K562 (cell line): ENCODE measurements at regions not wholly inside any gene's neighbourhood (a gene's known extent, or its start where the extent isn't known, plus 50 kb on each side); places are given as distances from the start of the nearest gene placed in this dataset.

Experiments used
- BRD4 ChIP-seq: fragments of 200-600 bp; sonication (generic); IDR thresholded peaks from 2 replicates; pipeline ENCODE4 v1.6.1; 2017; ENCODE audit warnings: inconsistent platforms
- IFI16 ChIP-seq: fragments of 250-450 bp; sonication (Bioruptor Pico); IDR thresholded peaks from 2 replicates; pipeline ENCODE4 v2.1.2; 2022; ENCODE audit warnings: mild to moderate bottlenecking, inconsistent platforms
- MAFK ChIP-seq: IDR thresholded peaks from 2 replicates; pipeline ENCODE4 v1.6.1; 2011; ENCODE audit warnings: low read length, improper control_type of control experiment
- PURB ChIP-seq: sonication (generic); formaldehyde crosslinking; IDR thresholded peaks from 2 replicates; pipeline ENCODE4 v1.9.0; 2021; ENCODE audit warnings: low read depth, mild to moderate bottlenecking, missing genetic modification reagents
- SIRT6 ChIP-seq: IDR thresholded peaks from one replicate; pipeline ENCODE4 v1.6.1; 2012; ENCODE audit warnings: low read depth, mild to moderate bottlenecking, control low read depth, inconsistent platforms, low read length, moderate library complexity
- SIX5 ChIP-seq, 2 experiments: IDR thresholded peaks; 2 replicates each; pipeline ENCODE4 v1.6.1; 2011; ENCODE audit warnings: low read length in 2 of 2, borderline replicate concordance in 1 of 2, low read depth in 1 of 2, mild to moderate bottlenecking in 1 of 2, moderate library complexity in 1 of 2; ENCODE audit not compliant: insufficient read depth in 1 of 2
- TAF1 ChIP-seq: IDR thresholded peaks from 2 replicates; pipeline ENCODE4 v1.6.1; 2011; ENCODE audit warnings: mild to moderate bottlenecking, low read length, moderate library complexity; ENCODE audit not compliant: insufficient read depth, control insufficient read depth, severe bottlenecking; ENCODE audit errors: extremely low read depth
- TBP ChIP-seq: optimal IDR thresholded peaks from 2 replicates; pipeline ENCODE3; 2011; ENCODE audit warnings: low read depth, low read length, improper control_type of control experiment
- TCF3 ChIP-seq: sonication (generic); formaldehyde crosslinking; IDR thresholded peaks from 2 replicates; pipeline ENCODE4 v1.4.0; 2020; ENCODE audit warnings: mild to moderate bottlenecking, missing genetic modification reagents
- TEAD2 ChIP-seq: fragments of 450-650 bp; IDR thresholded peaks from 2 replicates; pipeline ENCODE4 v1.6.1; 2016; ENCODE audit warnings: missing genetic modification characterization, control low read depth, missing compliant biosample characterization
- XRCC4 ChIP-seq: IDR thresholded peaks from one replicate; pipeline ENCODE4 v1.6.1; 2011; ENCODE audit not compliant: insufficient read depth, insufficient read length; ENCODE audit errors: extremely low read depth
- ZNF3 ChIP-seq: fragments of 250-450 bp; sonication (Bioruptor Pico); IDR thresholded peaks from 2 replicates; pipeline ENCODE4 v1.5.0; 2021; ENCODE audit warnings: mild to moderate bottlenecking, moderate library complexity
- ZNF561 ChIP-seq: fragments of 450-650 bp; formaldehyde crosslinking; conservative IDR thresholded peaks from 2 replicates; pipeline ENCODE4 v1.4.0; 2020; ENCODE audit warnings: mild to moderate bottlenecking, moderate library complexity
- ZNF766 ChIP-seq: fragments of 200-800 bp; sonication (Bioruptor generic); conservative IDR thresholded peaks from 2 replicates; pipeline ENCODE4 v1.6.1; 2016; ENCODE audit warnings: missing genetic modification characterization, missing compliant biosample characterization
- ZNF79 ChIP-seq: fragments of 250-450 bp; sonication (Bioruptor Pico); IDR thresholded peaks from 2 replicates; pipeline ENCODE4 v1.4.0; 2020; ENCODE audit warnings: low read depth, mild to moderate bottlenecking, moderate library complexity
- TF ChIP-seq, protein P1 (sequence below): fragments of 450-650 bp; conservative IDR thresholded peaks from 2 replicates; pipeline ENCODE4 v1.6.1; 2016; ENCODE audit warnings: missing genetic modification characterization, low read depth, mild to moderate bottlenecking, missing compliant biosample characterization, moderate library complexity
- TF ChIP-seq, protein P2 (sequence below): fragments of 450-650 bp; formaldehyde crosslinking; IDR thresholded peaks from 2 replicates; pipeline ENCODE4 v1.4.0; 2022; ENCODE audit warnings: missing genetic modification characterization
- TF ChIP-seq, protein P3 (sequence below): fragments of 200-400 bp; formaldehyde crosslinking; IDR thresholded peaks from 2 replicates; pipeline ENCODE4 v1.6.1; 2017; ENCODE audit warnings: mild to moderate bottlenecking, low read depth, low read length, moderate library complexity
- TF ChIP-seq, protein P4 (sequence below), 2 experiments: fragments of 150-350 bp in 1 of 2; IDR thresholded peaks; 2 replicates each; pipeline ENCODE4 v1.6.1; 2012 to 2016; ENCODE audit warnings: low read depth in 2 of 2, low read length in 2 of 2, mild to moderate bottlenecking in 1 of 2, moderate library complexity in 1 of 2

DNA sequence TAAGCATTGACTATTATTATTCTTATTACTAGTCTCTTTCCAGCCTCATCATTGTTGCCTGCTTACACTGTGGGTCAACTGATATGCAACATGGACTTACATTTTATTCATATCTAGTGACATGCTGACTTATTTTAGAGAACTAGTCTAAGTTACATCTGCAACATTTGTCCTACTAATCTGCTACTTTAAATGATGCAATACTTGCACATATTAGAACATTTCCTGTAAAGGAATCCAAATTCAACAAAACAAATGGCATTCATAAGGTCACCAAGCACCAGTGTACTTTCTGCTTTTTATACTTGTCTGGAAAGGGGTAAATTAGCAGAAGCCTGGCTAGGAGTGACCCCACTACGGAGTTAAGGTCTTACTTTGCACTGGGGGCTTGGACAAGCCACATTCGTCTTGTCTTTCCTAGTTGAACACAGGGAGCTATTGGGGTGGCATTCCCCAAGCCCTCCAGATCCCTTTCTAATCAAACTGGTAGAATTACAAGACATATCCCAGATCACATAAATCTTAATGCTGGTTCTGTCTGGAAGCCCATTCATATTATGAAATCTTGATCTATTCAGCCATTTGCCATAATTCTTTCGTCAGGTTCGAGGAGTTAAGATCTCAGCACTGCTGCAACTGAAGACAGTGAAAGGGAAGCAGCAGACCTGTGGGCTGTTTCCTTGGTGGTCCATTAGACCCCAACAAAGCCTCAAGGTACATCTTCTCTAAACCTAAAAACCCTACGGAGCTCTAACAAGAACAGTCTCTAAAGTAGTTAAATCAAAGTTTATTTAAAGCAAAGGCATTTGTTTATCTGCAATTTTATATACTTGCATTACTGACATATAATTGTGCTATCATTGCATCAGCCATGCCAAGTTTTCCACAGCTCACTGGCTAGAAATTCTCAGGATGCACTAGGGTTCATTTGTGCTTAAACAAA is 49.9 kb upstream of the RTN4 start (continued):
- TF ChIP-seq, protein P1, sequence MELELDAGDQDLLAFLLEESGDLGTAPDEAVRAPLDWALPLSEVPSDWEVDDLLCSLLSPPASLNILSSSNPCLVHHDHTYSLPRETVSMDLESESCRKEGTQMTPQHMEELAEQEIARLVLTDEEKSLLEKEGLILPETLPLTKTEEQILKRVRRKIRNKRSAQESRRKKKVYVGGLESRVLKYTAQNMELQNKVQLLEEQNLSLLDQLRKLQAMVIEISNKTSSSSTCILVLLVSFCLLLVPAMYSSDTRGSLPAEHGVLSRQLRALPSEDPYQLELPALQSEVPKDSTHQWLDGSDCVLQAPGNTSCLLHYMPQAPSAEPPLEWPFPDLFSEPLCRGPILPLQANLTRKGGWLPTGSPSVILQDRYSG (tag): 0 out of 2 replicates have a peak, but pooled peaks have one; percentile 33
- TF ChIP-seq SIRT6: no peak
- no peak for TF ChIP-seq ZNF79 (CRISPR knock-in tag)
- no peak for TF ChIP-seq TBP
- TF ChIP-seq, protein P2, sequence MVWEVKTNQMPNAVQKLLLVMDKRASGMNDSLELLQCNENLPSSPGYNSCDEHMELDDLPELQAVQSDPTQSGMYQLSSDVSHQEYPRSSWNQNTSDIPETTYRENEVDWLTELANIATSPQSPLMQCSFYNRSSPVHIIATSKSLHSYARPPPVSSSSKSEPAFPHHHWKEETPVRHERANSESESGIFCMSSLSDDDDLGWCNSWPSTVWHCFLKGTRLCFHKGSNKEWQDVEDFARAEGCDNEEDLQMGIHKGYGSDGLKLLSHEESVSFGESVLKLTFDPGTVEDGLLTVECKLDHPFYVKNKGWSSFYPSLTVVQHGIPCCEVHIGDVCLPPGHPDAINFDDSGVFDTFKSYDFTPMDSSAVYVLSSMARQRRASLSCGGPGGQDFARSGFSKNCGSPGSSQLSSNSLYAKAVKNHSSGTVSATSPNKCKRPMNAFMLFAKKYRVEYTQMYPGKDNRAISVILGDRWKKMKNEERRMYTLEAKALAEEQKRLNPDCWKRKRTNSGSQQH (CRISPR knock-in tag): no peak
- no peak for TF ChIP-seq PURB (CRISPR knock-in tag)
- no peak for TF ChIP-seq TCF3 (CRISPR knock-in tag)
- peak; percentile 63; the same call in 1 of the 2 replicates for TF ChIP-seq BRD4
- no peak for TF ChIP-seq SIX5 (IDR thresholded peaks at IDR 0.05; ENCODE audit: borderline replicate concordance in 1 of 2, insufficient read depth in 1 of 2, low read depth in 1 of 2, low read length in 2 of 2)
- TF ChIP-seq ZNF561 (CRISPR knock-in tag): no peak
- TF ChIP-seq XRCC4: no peak
- TF ChIP-seq ZNF766: peak; percentile 62; the same call in 1 of the 2 replicates
- TF ChIP-seq, protein P3, sequence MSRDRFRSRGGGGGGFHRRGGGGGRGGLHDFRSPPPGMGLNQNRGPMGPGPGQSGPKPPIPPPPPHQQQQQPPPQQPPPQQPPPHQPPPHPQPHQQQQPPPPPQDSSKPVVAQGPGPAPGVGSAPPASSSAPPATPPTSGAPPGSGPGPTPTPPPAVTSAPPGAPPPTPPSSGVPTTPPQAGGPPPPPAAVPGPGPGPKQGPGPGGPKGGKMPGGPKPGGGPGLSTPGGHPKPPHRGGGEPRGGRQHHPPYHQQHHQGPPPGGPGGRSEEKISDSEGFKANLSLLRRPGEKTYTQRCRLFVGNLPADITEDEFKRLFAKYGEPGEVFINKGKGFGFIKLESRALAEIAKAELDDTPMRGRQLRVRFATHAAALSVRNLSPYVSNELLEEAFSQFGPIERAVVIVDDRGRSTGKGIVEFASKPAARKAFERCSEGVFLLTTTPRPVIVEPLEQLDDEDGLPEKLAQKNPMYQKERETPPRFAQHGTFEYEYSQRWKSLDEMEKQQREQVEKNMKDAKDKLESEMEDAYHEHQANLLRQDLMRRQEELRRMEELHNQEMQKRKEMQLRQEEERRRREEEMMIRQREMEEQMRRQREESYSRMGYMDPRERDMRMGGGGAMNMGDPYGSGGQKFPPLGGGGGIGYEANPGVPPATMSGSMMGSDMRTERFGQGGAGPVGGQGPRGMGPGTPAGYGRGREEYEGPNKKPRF: no peak
- TF ChIP-seq, protein P4, sequence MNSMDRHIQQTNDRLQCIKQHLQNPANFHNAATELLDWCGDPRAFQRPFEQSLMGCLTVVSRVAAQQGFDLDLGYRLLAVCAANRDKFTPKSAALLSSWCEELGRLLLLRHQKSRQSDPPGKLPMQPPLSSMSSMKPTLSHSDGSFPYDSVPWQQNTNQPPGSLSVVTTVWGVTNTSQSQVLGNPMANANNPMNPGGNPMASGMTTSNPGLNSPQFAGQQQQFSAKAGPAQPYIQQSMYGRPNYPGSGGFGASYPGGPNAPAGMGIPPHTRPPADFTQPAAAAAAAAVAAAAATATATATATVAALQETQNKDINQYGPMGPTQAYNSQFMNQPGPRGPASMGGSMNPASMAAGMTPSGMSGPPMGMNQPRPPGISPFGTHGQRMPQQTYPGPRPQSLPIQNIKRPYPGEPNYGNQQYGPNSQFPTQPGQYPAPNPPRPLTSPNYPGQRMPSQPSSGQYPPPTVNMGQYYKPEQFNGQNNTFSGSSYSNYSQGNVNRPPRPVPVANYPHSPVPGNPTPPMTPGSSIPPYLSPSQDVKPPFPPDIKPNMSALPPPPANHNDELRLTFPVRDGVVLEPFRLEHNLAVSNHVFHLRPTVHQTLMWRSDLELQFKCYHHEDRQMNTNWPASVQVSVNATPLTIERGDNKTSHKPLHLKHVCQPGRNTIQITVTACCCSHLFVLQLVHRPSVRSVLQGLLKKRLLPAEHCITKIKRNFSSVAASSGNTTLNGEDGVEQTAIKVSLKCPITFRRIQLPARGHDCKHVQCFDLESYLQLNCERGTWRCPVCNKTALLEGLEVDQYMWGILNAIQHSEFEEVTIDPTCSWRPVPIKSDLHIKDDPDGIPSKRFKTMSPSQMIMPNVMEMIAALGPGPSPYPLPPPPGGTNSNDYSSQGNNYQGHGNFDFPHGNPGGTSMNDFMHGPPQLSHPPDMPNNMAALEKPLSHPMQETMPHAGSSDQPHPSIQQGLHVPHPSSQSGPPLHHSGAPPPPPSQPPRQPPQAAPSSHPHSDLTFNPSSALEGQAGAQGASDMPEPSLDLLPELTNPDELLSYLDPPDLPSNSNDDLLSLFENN (IDR thresholded peaks at IDR 0.05; ENCODE audit: low read depth in 2 of 2, low read length in 2 of 2): no peak
- TF ChIP-seq TEAD2 (tag): no peak
- no peak for TF ChIP-seq MAFK
- no peak for TF ChIP-seq ZNF3 (CRISPR knock-in tag)
- TF ChIP-seq TAF1: no peak
- TF ChIP-seq IFI16 (CRISPR knock-in tag): no peak
